ENCODE measurements at regions not wholly inside any gene's neighbourhood (a gene's known extent, or its start where the extent isn't known, plus 50 kb on each side); places are given as distances from the start of the nearest gene placed in this dataset.

- FAIRE-seq, result no peak
These were observed 365.2 kb upstream of the MEOX2 start for GRCh38 chr7:16051561-16052255.

DNA sequence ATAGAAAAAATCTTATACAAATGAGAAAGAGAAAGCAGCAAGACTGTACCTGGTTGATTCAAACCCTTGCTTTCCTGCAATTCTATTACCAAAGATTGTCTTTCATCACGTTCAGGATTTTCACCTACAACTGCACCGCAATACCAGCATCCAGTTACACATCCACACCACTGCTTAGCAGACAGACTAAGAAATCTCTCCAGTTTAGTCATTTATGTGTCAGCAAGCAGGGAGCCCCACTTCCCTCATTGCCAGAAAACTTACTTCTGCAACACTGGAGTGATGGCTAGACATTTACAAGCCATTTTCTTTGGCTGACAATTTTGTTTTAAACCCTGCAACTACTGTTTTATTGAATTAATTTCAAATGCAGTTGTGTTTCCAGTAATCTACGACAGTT, 359.6 kb upstream of the MEOX2 start:
- no peak for FAIRE-seq

DNA sequence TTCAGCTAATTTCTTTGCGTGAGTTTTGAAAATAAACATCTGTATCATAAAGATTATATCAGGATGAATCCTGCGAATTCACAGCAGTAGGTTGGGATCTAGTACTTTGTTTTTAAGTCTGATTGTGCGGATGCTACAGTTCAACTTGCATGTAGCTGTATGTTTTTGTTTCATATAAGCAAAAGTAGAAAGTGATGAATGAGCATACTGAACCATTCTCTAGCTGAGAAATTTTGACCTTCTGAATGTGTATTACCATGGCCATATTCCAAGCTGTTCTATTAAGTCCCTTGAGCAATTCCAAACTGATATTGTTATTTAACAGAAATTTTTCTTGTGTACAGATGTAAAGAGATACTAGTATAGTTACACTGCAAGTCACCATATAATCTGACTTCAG, 358.8 kb upstream of the MEOX2 start:
- no peak for FAIRE-seq

DNA sequence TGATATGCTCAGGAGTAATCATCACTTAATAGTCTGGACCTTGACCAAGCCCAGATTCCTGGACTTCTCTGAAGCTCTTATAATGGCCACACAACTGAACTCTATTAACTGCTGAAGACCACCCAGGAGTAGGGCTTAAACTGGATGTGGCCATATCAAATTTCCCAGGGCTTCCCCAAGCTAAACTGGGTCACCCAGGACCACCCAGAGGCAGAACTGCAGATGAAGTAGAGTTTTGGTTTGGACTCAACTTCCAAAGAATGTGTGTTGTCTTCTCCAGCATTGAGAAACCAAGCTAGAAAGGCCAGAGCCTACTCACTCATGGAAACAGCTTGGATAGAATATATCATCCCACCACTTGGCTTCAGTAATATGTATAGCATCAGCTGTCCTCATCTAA, 358.2 kb upstream of the MEOX2 start:
- FAIRE-seq, result no peak

DNA sequence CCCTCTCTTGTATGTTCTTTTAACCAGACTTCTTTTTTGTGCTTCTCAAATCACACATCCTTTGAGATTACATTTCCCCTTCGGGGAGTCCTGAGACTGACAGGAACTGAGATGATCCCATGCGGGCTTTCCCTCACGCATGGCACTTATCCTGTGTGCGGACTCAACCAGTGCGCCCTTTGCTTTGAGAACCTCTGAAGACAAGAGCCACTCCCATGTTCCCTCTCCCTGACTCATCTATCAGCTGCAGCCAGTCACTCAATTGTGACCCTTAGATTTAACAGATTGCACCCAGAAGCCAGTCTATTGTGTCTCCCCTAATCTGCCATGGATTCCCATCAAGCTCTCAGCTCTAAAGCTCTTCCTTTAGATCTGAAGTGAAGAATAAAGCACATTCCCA, 353.9 kb upstream of the MEOX2 start:
- FAIRE-seq, result no peak

GRCh38 chr7:16038906-16039305, 352.4 kb upstream of the MEOX2 start:
- FAIRE-seq, result no peak

- no peak for FAIRE-seq
These were observed 348.9 kb upstream of the MEOX2 start for GRCh38 chr7:16035392-16035791.

- FAIRE-seq, result no peak
These were observed 348.4 kb upstream of the MEOX2 start for GRCh38 chr7:16034866-16035265.

GRCh38 chr7:16034353-16034752, 347.9 kb upstream of the MEOX2 start:
- FAIRE-seq, result no peak

- no peak for FAIRE-seq
These were observed 346.8 kb upstream of the MEOX2 start for GRCh38 chr7:16033233-16033632.

- no peak for FAIRE-seq
These were observed 342.2 kb upstream of the MEOX2 start for GRCh38 chr7:16028636-16029035.

DNA sequence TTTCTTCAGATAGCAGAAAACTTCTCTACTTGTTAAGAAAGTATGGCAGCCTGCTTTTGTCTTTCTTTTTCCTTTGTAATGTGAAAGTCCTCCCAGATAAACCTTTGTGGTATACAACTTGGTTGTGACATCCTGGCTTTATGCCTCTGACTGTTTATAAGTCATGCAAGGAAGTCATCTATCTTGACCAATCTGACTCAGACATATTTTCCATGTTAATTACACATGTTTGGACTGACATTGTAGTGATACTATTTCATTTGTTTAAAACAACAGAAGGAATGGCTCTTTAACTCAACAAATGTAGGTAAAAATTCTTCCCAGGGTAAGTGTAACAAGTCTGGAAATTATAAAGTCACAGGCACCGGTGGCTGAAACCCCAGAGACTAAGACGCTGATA, 341.6 kb upstream of the MEOX2 start:
- FAIRE-seq, result no peak

DNA sequence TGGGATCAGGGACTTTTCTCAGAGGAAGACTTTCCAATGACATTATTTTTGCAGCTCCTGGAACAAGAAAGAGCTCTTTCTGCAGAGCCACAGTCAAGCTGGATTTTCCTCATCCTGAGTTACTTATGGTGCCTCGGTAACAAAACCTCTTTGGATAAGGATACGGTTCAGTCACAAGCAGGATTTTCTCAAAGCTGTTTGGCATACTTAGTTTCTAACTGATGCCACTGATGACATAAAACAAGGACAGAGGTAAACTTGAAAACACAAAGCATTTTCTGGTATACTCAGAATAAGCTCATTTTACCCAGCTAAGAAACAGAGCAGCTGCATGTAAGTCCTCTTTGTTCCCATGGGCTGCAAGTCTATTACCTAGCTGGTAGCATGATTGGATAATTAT, 340.9 kb upstream of the MEOX2 start:
- no peak for FAIRE-seq

GRCh38 chr7:16026253-16027020, 340.0 kb upstream of the MEOX2 start:
- FAIRE-seq, result no peak

GRCh38 chr7:16025696-16026095, 339.2 kb upstream of the MEOX2 start:
- no peak for FAIRE-seq

DNA sequence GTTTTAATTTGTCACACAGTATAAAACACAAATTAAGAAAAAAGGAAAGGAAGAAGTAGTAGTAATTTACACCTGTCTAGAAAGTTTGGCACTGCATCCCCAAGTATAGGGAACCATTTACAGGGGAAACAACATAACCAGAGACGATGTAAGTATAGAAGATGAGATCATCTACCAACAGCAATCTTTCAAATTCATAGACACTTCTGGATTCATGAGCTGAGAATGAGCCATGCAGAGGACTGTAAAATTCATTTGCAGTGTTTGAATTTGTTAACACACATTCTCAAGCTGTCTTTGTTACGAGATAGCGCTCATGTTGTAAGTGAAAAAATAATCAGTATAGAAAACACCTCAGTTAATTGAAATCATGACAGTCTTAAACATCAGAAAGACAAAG, 337.0 kb upstream of the MEOX2 start:
- FAIRE-seq, result no peak

DNA sequence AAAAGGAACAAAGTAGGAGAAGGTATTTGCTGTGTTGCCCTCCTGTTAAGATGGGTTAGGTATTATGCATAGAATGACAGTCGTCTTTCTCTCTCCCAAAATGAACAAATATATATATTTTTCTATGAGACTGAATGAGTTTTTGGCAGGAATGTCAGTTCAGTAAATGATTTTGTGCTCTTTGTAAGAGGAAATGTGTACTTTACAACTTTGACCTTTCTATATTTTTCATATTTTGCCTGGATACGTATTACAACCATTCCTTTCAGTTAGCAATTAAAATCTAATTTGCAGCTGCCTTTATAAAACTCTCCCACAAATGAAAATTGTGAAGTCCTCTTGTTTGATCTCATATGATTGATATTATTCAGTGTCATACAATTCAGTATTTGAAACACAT, 336.6 kb upstream of the MEOX2 start:
- FAIRE-seq, result no peak

GRCh38 chr7:16021851-16022250, 335.4 kb upstream of the MEOX2 start:
- FAIRE-seq, result no peak

DNA sequence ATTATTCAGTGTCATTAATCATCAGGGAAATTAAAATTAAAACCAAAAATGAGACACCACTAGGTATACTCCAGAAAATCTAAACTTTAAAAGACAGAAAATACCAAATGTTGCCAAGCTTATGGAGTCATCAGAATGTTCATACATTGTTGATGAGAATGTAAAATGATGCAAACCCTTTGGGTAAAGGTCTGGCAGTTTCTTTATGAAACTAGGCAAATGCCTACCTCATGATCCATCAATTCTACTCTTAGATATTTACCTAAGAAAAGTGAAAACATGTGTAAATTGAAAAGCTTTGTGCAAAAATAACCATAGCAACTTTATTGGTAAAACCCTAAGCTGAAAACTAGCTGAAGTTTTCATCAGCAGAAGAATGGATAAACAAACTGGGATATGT, 329.5 kb upstream of the MEOX2 start:
- no peak for FAIRE-seq

DNA sequence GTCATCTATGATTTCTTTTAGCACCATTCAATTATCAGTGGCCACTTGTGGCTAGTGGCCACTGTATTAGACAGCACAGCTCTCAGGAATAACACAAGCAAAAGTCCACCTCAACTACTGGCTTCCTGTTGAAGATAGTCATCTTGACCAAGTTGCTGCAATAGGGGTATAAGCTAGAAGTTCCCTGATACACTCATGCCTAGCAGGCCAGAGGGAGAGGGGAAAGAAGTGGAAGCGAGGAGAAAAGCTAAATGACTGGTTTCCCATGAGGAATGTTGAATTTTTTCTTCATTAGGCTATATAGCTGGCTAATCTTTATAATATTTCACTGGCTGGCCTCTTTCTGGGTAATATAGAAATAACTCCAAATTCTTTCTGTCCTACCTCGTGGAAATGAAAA, 327.5 kb upstream of the MEOX2 start:
- no peak for FAIRE-seq

GRCh38 chr7:16007911-16008310, 321.4 kb upstream of the MEOX2 start:
- no peak for FAIRE-seq

DNA sequence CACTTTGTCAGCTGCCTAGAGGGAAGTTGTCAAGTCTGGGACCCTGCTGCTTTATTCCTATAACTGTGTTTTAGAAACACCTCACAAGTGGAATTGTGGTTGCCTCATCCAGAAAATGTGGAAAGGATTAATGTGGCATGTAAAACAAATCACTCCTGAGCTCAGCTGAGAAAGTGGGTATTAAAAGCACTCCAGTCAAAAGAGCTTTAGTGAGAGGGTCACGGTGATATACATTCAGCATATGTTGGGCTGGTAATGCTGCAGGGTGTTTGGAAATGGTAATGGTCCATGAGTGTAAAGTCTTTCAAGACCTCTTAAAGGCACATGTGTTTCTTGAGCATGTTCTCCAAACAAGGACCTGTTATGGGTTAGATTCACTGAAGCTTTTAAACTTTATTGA, 318.2 kb upstream of the MEOX2 start:
- FAIRE-seq, result no peak

DNA sequence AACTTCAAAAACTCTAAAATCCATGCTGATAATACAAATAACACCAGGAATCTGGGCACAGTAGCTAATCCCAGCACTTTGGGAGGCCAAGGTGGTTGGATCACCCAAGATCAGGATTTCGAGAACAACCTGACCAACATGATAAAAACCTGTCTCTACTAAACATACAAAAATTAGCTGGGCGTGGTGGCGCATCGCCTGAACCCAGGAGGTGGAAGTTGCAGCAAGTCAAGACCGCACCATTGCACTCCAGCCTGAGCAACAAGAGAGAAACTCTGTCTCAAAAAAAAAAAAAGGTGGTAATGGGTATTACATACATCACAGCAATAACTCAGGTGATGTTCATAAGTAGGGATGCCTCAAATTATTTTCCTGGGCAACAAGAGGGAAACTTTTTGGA, 315.0 kb upstream of the MEOX2 start:
- FAIRE-seq, result no peak

DNA sequence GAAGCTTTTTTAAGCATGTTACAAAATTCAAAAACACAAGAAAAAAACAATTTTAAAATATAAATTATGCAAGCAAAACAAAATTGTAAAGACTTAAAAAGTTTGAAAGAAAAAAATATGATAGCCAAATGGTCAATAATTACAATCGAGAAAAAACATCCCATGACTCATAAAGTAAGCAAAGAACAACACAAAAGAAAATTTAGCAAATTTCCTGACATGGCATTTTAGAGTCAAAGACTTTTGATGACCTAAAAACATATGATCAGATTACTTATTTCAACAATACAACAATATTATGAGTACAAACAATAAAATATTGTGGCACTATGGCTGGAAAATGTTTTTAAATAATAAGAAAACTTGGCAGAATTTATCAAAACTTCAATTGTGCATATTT, 312.1 kb upstream of the MEOX2 start:
- no peak for FAIRE-seq

GRCh38 chr7:15995027-15995426, 308.5 kb upstream of the MEOX2 start:
- FAIRE-seq, result no peak
